SK-N-SH (cell line): ENCODE measurements at regions not wholly inside any gene's neighbourhood (a gene's known extent, or its start where the extent isn't known, plus 50 kb on each side); places are given as distances from the start of the nearest gene placed in this dataset.

Source experiments
- CTCF ChIA-PET: fragments of 300-600, 350-600 bp; formaldehyde crosslinking; extraction: SDS; loops from one replicate; lab custom pipeline; 2021; lab: Yijun Ruan, JAX
- POLR2A ChIA-PET: fragments of 350-600 bp; sonication (Branson Sonifier 250); formaldehyde crosslinking; extraction: SDS; loops from one replicate; lab custom pipeline; 2020; ENCODE audit warnings: antibody characterized with exemption, inconsistent platforms; lab: Yijun Ruan, JAX
- DNase-seq: peaks from one replicate; pipeline ENCODE4 v3.0.0; 2012
- H2AFZ ChIP-seq: fragments of 200-600 bp; sonication (generic); 2 replicates; pipeline ENCODE4 v1.8.1; 2016; ENCODE audit warnings: antibody characterized with exemption, mild to moderate bottlenecking, low read depth
- H3F3A ChIP-seq: fragments of 200-600 bp; sonication (generic); replicated peaks from 2 replicates; pipeline ENCODE3; 2016; ENCODE audit warnings: antibody characterized with exemption, mild to moderate bottlenecking; ENCODE audit not compliant: insufficient read depth
- H3K27ac ChIP-seq, 2 experiments: fragments of 200-500 bp in 1 of 2; fragments of 200-600 bp in 1 of 2; sonication (Bioruptor generic) in 1 of 2; sonication (generic), shearing (Covaris generic) in 1 of 2; 2 replicates each; pipeline versions ENCODE4 v1.5.1 to v1.6.1; 2014 to 2016; ENCODE audit warnings: low read depth in 2 of 2, inconsistent platforms in 1 of 2, low read length in 1 of 2, mild to moderate bottlenecking in 1 of 2, mixed read lengths in 1 of 2
- H3K27me3 ChIP-seq: fragments of 200-600 bp; sonication (generic), shearing (Covaris generic); 2 replicates; pipeline ENCODE4 v1.6.1; 2016; ENCODE audit warnings: mixed run types; ENCODE audit not compliant: insufficient read depth
- H3K36me3 ChIP-seq, 2 experiments: fragments of 200-500 bp in 1 of 2; fragments of 200-600 bp in 1 of 2; sonication (Bioruptor generic) in 1 of 2; sonication (generic) in 1 of 2; replicated peaks in 1 of 2; 2 replicates each; pipeline versions ENCODE3 to v1.5.1; 2014 to 2016; ENCODE audit warnings: low read length in 1 of 2, mild to moderate bottlenecking in 1 of 2; ENCODE audit not compliant: insufficient read depth in 2 of 2, control insufficient read depth in 1 of 2
- H3K4me1 ChIP-seq, 2 experiments: fragments of 200-500 bp in 1 of 2; fragments of 200-600 bp in 1 of 2; sonication (Bioruptor generic) in 1 of 2; sonication (generic), shearing (Covaris generic) in 1 of 2; 2 replicates each; pipeline versions ENCODE4 v1.5.1 to v1.6.1; 2014 to 2016; ENCODE audit warnings: low read depth in 1 of 2, low read length in 1 of 2, mixed run types in 1 of 2; ENCODE audit not compliant: insufficient read depth in 2 of 2, control insufficient read depth in 1 of 2
- H3K4me2 ChIP-seq: fragments of 200-600 bp; sonication (generic), shearing (Covaris generic); 2 replicates; pipeline ENCODE4 v1.6.1; 2017; ENCODE audit warnings: mixed run types
- H3K4me3 ChIP-seq, 2 experiments: fragments of 200-500 bp in 1 of 2; fragments of 200-600 bp in 1 of 2; sonication (Bioruptor generic) in 1 of 2; sonication (generic), shearing (Covaris generic) in 1 of 2; 2 replicates each; pipeline versions ENCODE4 v1.5.1 to v1.8.1; 2014 to 2016; ENCODE audit warnings: low read depth in 2 of 2, inconsistent platforms in 1 of 2, low read length in 1 of 2, mild to moderate bottlenecking in 1 of 2, mixed read lengths in 1 of 2, moderate library complexity in 1 of 2
- H3K79me2 ChIP-seq: fragments of 200-600 bp; sonication (generic); 2 replicates; pipeline ENCODE4 v1.8.1; 2017; ENCODE audit warnings: mild to moderate bottlenecking; ENCODE audit not compliant: insufficient read depth
- H3K9ac ChIP-seq: fragments of 200-600 bp; sonication (generic); 2 replicates; pipeline ENCODE4 v1.6.1; 2017; ENCODE audit warnings: mixed run types
- H3K9me2 ChIP-seq: fragments of 200-600 bp; sonication (generic); 2 replicates; pipeline ENCODE4 v1.6.1; 2017; ENCODE audit warnings: mixed run types
- H3K9me3 ChIP-seq: fragments of 200-600 bp; sonication (generic); 2 replicates; pipeline ENCODE4 v1.6.1; 2017; ENCODE audit warnings: mixed run types, mild to moderate bottlenecking, moderate library complexity
- H4K20me1 ChIP-seq: fragments of 200-600 bp; sonication (generic); 2 replicates; pipeline ENCODE4 v1.6.1; 2017; ENCODE audit warnings: mild to moderate bottlenecking, mixed run types; ENCODE audit not compliant: insufficient read depth
- EP300 ChIP-seq, 2 experiments: IDR thresholded peaks; 2 replicates each; pipeline versions ENCODE4 v1.4.0 to v1.6.1; 2012; ENCODE audit warnings: borderline replicate concordance in 1 of 2, low read depth in 1 of 2, low read length in 1 of 2
- GABPA ChIP-seq: IDR thresholded peaks from 2 replicates; pipeline ENCODE4 v1.4.0; 2012; ENCODE audit warnings: low read depth, mild to moderate bottlenecking
- JUND ChIP-seq: IDR thresholded peaks from 2 replicates; pipeline ENCODE4 v1.4.0; 2012
- NFIC ChIP-seq: IDR thresholded peaks from 2 replicates; pipeline ENCODE4 v1.4.0; 2012; ENCODE audit warnings: borderline replicate concordance
- POLR2AphosphoS5 ChIP-seq: IDR thresholded peaks from 2 replicates; pipeline ENCODE4 v1.6.1; 2012; ENCODE audit warnings: low read depth, low read length
- RCOR1 ChIP-seq: fragments of 150-350 bp; IDR thresholded peaks from 2 replicates; pipeline ENCODE4 v1.6.1; 2017; ENCODE audit warnings: antibody characterized with exemption, low read length
- RFX5 ChIP-seq: IDR thresholded peaks from 2 replicates; pipeline ENCODE4 v1.6.1; 2012; ENCODE audit warnings: mild to moderate bottlenecking, improper control_type of control experiment, low read length
- SIN3A ChIP-seq: IDR thresholded peaks from 2 replicates; pipeline ENCODE4 v1.6.1; 2012; ENCODE audit warnings: low read depth, mild to moderate bottlenecking, low read length, moderate library complexity, borderline replicate concordance
- SMC3 ChIP-seq: IDR thresholded peaks from 2 replicates; pipeline ENCODE4 v1.6.1; 2012; ENCODE audit warnings: low read depth, low read length, improper control_type of control experiment
- TAF1 ChIP-seq: IDR thresholded peaks from 2 replicates; pipeline ENCODE4 v1.6.1; 2012; ENCODE audit warnings: low read depth, mild to moderate bottlenecking, low read length, moderate library complexity, borderline replicate concordance
- USF1 ChIP-seq: IDR thresholded peaks from 2 replicates; pipeline ENCODE4 v1.4.0; 2012; ENCODE audit warnings: low read depth, borderline replicate concordance
- WGBS: methylation state at CpG from one replicate; pipeline ENCODE4 v1.1.6; 2017; ENCODE audit warnings: low lambda C conversion rate; 5-methylcytosine and 5-hydroxymethylcytosine counted together
- TF ChIP-seq, protein P1 (sequence below): IDR thresholded peaks from 2 replicates; pipeline ENCODE4 v1.4.0; 2012; ENCODE audit warnings: low read depth, borderline replicate concordance
- TF ChIP-seq, protein P2 (sequence below): IDR thresholded peaks from 2 replicates; pipeline ENCODE4; 2012
- TF ChIP-seq, protein P3 (sequence below): IDR thresholded peaks from 2 replicates; pipeline ENCODE4 v1.6.1; 2012; ENCODE audit warnings: mild to moderate bottlenecking, low read depth, low read length, moderate library complexity

DNA sequence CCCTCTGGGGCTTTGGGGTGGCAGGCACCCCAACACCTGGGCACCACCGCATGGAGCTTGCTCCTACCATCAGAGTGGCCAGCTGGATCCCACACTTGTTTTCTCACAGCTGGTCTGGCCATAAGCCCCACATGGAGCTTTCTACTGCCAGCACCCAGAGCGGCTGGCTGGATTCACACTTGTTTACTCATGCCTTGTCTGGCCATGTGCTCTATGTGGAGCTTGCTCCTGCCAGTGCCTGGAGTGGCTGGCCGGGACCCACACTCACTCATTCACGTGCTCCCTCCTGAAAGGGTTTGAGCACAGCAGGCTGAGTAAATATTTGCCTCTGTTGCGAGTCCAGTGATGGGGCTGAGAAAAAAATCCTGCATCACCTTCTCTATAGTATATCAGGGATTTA lies 487.0 kb downstream of the CD109 start:
- TF ChIP-seq NFIC (no peak), EP300 (IDR thresholded peaks at IDR 0.05; ENCODE audit: borderline replicate concordance in 1 of 2, low read depth in 1 of 2, low read length in 1 of 2) (no peak), POLR2AphosphoS5 (no peak), SIN3A (no peak), USF1 (no peak), RFX5 (no peak), RCOR1 (no peak), GABPA (no peak), JUND (no peak), SMC3 (no peak), TAF1 (no peak)
- TF ChIP-seq, protein P1, sequence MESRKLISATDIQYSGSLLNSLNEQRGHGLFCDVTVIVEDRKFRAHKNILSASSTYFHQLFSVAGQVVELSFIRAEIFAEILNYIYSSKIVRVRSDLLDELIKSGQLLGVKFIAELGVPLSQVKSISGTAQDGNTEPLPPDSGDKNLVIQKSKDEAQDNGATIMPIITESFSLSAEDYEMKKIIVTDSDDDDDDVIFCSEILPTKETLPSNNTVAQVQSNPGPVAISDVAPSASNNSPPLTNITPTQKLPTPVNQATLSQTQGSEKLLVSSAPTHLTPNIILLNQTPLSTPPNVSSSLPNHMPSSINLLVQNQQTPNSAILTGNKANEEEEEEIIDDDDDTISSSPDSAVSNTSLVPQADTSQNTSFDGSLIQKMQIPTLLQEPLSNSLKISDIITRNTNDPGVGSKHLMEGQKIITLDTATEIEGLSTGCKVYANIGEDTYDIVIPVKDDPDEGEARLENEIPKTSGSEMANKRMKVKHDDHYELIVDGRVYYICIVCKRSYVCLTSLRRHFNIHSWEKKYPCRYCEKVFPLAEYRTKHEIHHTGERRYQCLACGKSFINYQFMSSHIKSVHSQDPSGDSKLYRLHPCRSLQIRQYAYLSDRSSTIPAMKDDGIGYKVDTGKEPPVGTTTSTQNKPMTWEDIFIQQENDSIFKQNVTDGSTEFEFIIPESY = no peak
- TF ChIP-seq, protein P2, sequence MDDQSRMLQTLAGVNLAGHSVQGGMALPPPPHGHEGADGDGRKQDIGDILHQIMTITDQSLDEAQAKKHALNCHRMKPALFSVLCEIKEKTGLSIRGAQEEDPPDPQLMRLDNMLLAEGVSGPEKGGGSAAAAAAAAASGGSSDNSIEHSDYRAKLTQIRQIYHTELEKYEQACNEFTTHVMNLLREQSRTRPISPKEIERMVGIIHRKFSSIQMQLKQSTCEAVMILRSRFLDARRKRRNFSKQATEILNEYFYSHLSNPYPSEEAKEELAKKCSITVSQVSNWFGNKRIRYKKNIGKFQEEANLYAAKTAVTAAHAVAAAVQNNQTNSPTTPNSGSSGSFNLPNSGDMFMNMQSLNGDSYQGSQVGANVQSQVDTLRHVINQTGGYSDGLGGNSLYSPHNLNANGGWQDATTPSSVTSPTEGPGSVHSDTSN = no peak
- TF ChIP-seq, protein P3, sequence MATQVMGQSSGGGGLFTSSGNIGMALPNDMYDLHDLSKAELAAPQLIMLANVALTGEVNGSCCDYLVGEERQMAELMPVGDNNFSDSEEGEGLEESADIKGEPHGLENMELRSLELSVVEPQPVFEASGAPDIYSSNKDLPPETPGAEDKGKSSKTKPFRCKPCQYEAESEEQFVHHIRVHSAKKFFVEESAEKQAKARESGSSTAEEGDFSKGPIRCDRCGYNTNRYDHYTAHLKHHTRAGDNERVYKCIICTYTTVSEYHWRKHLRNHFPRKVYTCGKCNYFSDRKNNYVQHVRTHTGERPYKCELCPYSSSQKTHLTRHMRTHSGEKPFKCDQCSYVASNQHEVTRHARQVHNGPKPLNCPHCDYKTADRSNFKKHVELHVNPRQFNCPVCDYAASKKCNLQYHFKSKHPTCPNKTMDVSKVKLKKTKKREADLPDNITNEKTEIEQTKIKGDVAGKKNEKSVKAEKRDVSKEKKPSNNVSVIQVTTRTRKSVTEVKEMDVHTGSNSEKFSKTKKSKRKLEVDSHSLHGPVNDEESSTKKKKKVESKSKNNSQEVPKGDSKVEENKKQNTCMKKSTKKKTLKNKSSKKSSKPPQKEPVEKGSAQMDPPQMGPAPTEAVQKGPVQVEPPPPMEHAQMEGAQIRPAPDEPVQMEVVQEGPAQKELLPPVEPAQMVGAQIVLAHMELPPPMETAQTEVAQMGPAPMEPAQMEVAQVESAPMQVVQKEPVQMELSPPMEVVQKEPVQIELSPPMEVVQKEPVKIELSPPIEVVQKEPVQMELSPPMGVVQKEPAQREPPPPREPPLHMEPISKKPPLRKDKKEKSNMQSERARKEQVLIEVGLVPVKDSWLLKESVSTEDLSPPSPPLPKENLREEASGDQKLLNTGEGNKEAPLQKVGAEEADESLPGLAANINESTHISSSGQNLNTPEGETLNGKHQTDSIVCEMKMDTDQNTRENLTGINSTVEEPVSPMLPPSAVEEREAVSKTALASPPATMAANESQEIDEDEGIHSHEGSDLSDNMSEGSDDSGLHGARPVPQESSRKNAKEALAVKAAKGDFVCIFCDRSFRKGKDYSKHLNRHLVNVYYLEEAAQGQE = no peak
- ChIA-PET POLR2A (no interaction called here), CTCF (no interaction called here)
- Histone ChIP-seq H3K9me3 (no peaks in the 10 kb centered on the region), H2AFZ (no peak overlapping the region), H4K20me1 (no peaks in the 10 kb centered on the region), H3K4me3 (no peak overlapping the region), H3K9me2 (no peaks in the 10 kb centered on the region; the same call in 1 of the 2 replicates), H3K9ac (no peak overlapping the region), H3K4me2 (no peak overlapping the region), H3F3A (no peaks in the 10 kb centered on the region), H3K27ac (no peak overlapping the region), H3K79me2 (no peaks in the 10 kb centered on the region), H3K27me3 (no peaks in the 10 kb centered on the region), H3K4me1 (no peaks in the 10 kb centered on the region), H3K36me3 (no peaks in the 10 kb centered on the region)
- no peak for DNase-seq
- WGBS = 5% methylated on average over 4 of the region's 5 CpGs
